Right lobe of liver (tissue), 4 donors: ENCODE measurements at regions not wholly inside any gene's neighbourhood (a gene's known extent, or its start where the extent isn't known, plus 50 kb on each side); places are given as distances from the start of the nearest gene placed in this dataset.

ENCODE experiments used
- POLR2A ChIP-seq: fragments of 450-650 bp; IDR thresholded peaks from one replicate; pipeline ENCODE4 v1.6.1; 2017; ENCODE audit warnings: antibody characterized with exemption, mild to moderate bottlenecking
- TF ChIP-seq, protein P1 (sequence below), 4 donors: fragments of 200-600 bp in 3 of 4; fragments of 450-650 bp in 1 of 4; IDR thresholded peaks; one replicate each; pipeline versions ENCODE4 v1.5.1 to v1.8.0; 2016 to 2022; ENCODE audit warnings: antibody characterized with exemption in 4 of 4, mild to moderate bottlenecking in 2 of 4
- donor health status: DM: no; HTN: no; CAD: no.
- donor health status: DM: no; HTN: no; CAD: no.
- donor health status: DM: no; HTN: yes; CAD: no.

- TF ChIP-seq POLR2A = no peak
- TF ChIP-seq, protein P1, sequence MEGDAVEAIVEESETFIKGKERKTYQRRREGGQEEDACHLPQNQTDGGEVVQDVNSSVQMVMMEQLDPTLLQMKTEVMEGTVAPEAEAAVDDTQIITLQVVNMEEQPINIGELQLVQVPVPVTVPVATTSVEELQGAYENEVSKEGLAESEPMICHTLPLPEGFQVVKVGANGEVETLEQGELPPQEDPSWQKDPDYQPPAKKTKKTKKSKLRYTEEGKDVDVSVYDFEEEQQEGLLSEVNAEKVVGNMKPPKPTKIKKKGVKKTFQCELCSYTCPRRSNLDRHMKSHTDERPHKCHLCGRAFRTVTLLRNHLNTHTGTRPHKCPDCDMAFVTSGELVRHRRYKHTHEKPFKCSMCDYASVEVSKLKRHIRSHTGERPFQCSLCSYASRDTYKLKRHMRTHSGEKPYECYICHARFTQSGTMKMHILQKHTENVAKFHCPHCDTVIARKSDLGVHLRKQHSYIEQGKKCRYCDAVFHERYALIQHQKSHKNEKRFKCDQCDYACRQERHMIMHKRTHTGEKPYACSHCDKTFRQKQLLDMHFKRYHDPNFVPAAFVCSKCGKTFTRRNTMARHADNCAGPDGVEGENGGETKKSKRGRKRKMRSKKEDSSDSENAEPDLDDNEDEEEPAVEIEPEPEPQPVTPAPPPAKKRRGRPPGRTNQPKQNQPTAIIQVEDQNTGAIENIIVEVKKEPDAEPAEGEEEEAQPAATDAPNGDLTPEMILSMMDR (IDR thresholded peaks at IDR 0.05) = no peak
These were observed 1011.9 kb downstream of the CDH8 start for GRCh38 chr16:61024180-61024900.
